SK-N-SH (cell line): ENCODE measurements at regions not wholly inside any gene's neighbourhood (a gene's known extent, or its start where the extent isn't known, plus 50 kb on each side); places are given as distances from the start of the nearest gene placed in this dataset.

ENCODE experiments used
- CTCF ChIA-PET: fragments of 300-600, 350-600 bp; formaldehyde crosslinking; extraction: SDS; loops from one replicate; lab custom pipeline; 2021; lab: Yijun Ruan, JAX
- POLR2A ChIA-PET: fragments of 350-600 bp; sonication (Branson Sonifier 250); formaldehyde crosslinking; extraction: SDS; loops from one replicate; lab custom pipeline; 2020; ENCODE audit warnings: antibody characterized with exemption, inconsistent platforms; lab: Yijun Ruan, JAX
- DNase-seq: peaks from one replicate; pipeline ENCODE4 v3.0.0; 2012
- H2AFZ ChIP-seq: fragments of 200-600 bp; sonication (generic); 2 replicates; pipeline ENCODE4 v1.8.1; 2016; ENCODE audit warnings: antibody characterized with exemption, mild to moderate bottlenecking, low read depth
- H3F3A ChIP-seq: fragments of 200-600 bp; sonication (generic); replicated peaks from 2 replicates; pipeline ENCODE3; 2016; ENCODE audit warnings: antibody characterized with exemption, mild to moderate bottlenecking; ENCODE audit not compliant: insufficient read depth
- H3K27ac ChIP-seq, 2 experiments: fragments of 200-500 bp in 1 of 2; fragments of 200-600 bp in 1 of 2; sonication (Bioruptor generic) in 1 of 2; sonication (generic), shearing (Covaris generic) in 1 of 2; 2 replicates each; pipeline versions ENCODE4 v1.5.1 to v1.6.1; 2014 to 2016; ENCODE audit warnings: low read depth in 2 of 2, inconsistent platforms in 1 of 2, low read length in 1 of 2, mild to moderate bottlenecking in 1 of 2, mixed read lengths in 1 of 2
- H3K27me3 ChIP-seq: fragments of 200-600 bp; sonication (generic), shearing (Covaris generic); 2 replicates; pipeline ENCODE4 v1.6.1; 2016; ENCODE audit warnings: mixed run types; ENCODE audit not compliant: insufficient read depth
- H3K36me3 ChIP-seq, 2 experiments: fragments of 200-500 bp in 1 of 2; fragments of 200-600 bp in 1 of 2; sonication (Bioruptor generic) in 1 of 2; sonication (generic) in 1 of 2; replicated peaks in 1 of 2; 2 replicates each; pipeline versions ENCODE3 to v1.5.1; 2014 to 2016; ENCODE audit warnings: low read length in 1 of 2, mild to moderate bottlenecking in 1 of 2; ENCODE audit not compliant: insufficient read depth in 2 of 2, control insufficient read depth in 1 of 2
- H3K4me1 ChIP-seq, 2 experiments: fragments of 200-500 bp in 1 of 2; fragments of 200-600 bp in 1 of 2; sonication (Bioruptor generic) in 1 of 2; sonication (generic), shearing (Covaris generic) in 1 of 2; 2 replicates each; pipeline versions ENCODE4 v1.5.1 to v1.6.1; 2014 to 2016; ENCODE audit warnings: low read depth in 1 of 2, low read length in 1 of 2, mixed run types in 1 of 2; ENCODE audit not compliant: insufficient read depth in 2 of 2, control insufficient read depth in 1 of 2
- H3K4me2 ChIP-seq: fragments of 200-600 bp; sonication (generic), shearing (Covaris generic); 2 replicates; pipeline ENCODE4 v1.6.1; 2017; ENCODE audit warnings: mixed run types
- H3K4me3 ChIP-seq, 2 experiments: fragments of 200-500 bp in 1 of 2; fragments of 200-600 bp in 1 of 2; sonication (Bioruptor generic) in 1 of 2; sonication (generic), shearing (Covaris generic) in 1 of 2; 2 replicates each; pipeline versions ENCODE4 v1.5.1 to v1.8.1; 2014 to 2016; ENCODE audit warnings: low read depth in 2 of 2, inconsistent platforms in 1 of 2, low read length in 1 of 2, mild to moderate bottlenecking in 1 of 2, mixed read lengths in 1 of 2, moderate library complexity in 1 of 2
- H3K79me2 ChIP-seq: fragments of 200-600 bp; sonication (generic); 2 replicates; pipeline ENCODE4 v1.8.1; 2017; ENCODE audit warnings: mild to moderate bottlenecking; ENCODE audit not compliant: insufficient read depth
- H3K9ac ChIP-seq: fragments of 200-600 bp; sonication (generic); 2 replicates; pipeline ENCODE4 v1.6.1; 2017; ENCODE audit warnings: mixed run types
- H3K9me2 ChIP-seq: fragments of 200-600 bp; sonication (generic); 2 replicates; pipeline ENCODE4 v1.6.1; 2017; ENCODE audit warnings: mixed run types
- H3K9me3 ChIP-seq: fragments of 200-600 bp; sonication (generic); 2 replicates; pipeline ENCODE4 v1.6.1; 2017; ENCODE audit warnings: mixed run types, mild to moderate bottlenecking, moderate library complexity
- H4K20me1 ChIP-seq: fragments of 200-600 bp; sonication (generic); 2 replicates; pipeline ENCODE4 v1.6.1; 2017; ENCODE audit warnings: mild to moderate bottlenecking, mixed run types; ENCODE audit not compliant: insufficient read depth
- FOSL2 ChIP-seq: IDR thresholded peaks from 2 replicates; pipeline ENCODE4 v1.4.0; 2012; ENCODE audit warnings: low read depth, mild to moderate bottlenecking, moderate library complexity, borderline replicate concordance
- FOXM1 ChIP-seq: IDR thresholded peaks from 2 replicates; pipeline ENCODE4 v1.4.0; 2012; ENCODE audit warnings: low read depth, mild to moderate bottlenecking
- JUND ChIP-seq: IDR thresholded peaks from 2 replicates; pipeline ENCODE4 v1.4.0; 2012
- MEF2A ChIP-seq: IDR thresholded peaks from 2 replicates; pipeline ENCODE4 v1.4.0; 2012; ENCODE audit warnings: low read depth, borderline replicate concordance
- NFIC ChIP-seq: IDR thresholded peaks from 2 replicates; pipeline ENCODE4 v1.4.0; 2012; ENCODE audit warnings: borderline replicate concordance
- POLR2AphosphoS5 ChIP-seq: IDR thresholded peaks from 2 replicates; pipeline ENCODE4 v1.6.1; 2012; ENCODE audit warnings: low read depth, low read length
- YY1 ChIP-seq: IDR thresholded peaks from 2 replicates; pipeline ENCODE4 v1.4.0; 2012; ENCODE audit warnings: low read depth, mild to moderate bottlenecking
- WGBS: methylation state at CpG from one replicate; pipeline ENCODE4 v1.1.6; 2017; ENCODE audit warnings: low lambda C conversion rate; 5-methylcytosine and 5-hydroxymethylcytosine counted together
- TF ChIP-seq, protein P1 (sequence below): fragments of 150-350 bp; IDR thresholded peaks from 2 replicates; pipeline ENCODE4 v1.6.1; 2016; ENCODE audit warnings: mild to moderate bottlenecking, low read depth, low read length
- TF ChIP-seq, protein P2 (sequence below): IDR thresholded peaks from 2 replicates; pipeline ENCODE4 v1.4.0; 2012; ENCODE audit warnings: low read depth, borderline replicate concordance

DNA sequence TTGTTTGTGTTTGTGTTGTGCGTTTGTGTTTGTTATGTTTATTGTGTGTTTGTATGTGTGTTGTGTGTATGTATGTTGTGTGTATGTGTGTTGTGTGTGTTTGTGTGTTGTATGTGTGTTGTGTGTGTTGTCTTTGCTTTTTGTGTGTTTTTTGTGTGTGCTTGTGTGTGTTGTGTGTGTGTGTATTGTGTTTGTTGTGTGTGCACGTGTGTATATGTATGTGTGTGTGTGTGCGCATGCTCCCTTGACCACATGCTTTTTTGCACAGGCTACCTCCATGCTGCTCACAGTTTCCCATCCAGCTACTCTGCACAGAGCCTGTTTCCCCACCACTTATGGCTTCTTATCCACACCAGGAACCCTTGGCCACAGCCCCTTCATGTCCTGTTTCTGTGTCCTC, 720.0 kb upstream of the ADAMTS16 start:
- Histone ChIP-seq H3K4me1 (no peaks in the 10 kb centered on the region), H3K9me3 (no peaks in the 10 kb centered on the region), H3K4me3 (no peak overlapping the region), H3K27me3 (no peaks in the 10 kb centered on the region), H3K9ac (no peak overlapping the region), H3K9me2 (no peaks in the 10 kb centered on the region), H3K36me3 (no peaks in the 10 kb centered on the region), H2AFZ (no peak overlapping the region), H3K4me2 (no peak overlapping the region), H3K79me2 (no peaks in the 10 kb centered on the region), H3K27ac (no peak overlapping the region)
- POLR2A ChIA-PET, result no interaction called here
- 30% methylated on average over 3 of the region's 3 CpGs for WGBS
- CTCF ChIA-PET, result no interaction called here
- TF ChIP-seq, protein P1, sequence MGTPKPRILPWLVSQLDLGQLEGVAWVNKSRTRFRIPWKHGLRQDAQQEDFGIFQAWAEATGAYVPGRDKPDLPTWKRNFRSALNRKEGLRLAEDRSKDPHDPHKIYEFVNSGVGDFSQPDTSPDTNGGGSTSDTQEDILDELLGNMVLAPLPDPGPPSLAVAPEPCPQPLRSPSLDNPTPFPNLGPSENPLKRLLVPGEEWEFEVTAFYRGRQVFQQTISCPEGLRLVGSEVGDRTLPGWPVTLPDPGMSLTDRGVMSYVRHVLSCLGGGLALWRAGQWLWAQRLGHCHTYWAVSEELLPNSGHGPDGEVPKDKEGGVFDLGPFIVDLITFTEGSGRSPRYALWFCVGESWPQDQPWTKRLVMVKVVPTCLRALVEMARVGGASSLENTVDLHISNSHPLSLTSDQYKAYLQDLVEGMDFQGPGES, result no peak
- no peak for TF ChIP-seq YY1
- no peak for TF ChIP-seq FOXM1
- TF ChIP-seq, protein P2, sequence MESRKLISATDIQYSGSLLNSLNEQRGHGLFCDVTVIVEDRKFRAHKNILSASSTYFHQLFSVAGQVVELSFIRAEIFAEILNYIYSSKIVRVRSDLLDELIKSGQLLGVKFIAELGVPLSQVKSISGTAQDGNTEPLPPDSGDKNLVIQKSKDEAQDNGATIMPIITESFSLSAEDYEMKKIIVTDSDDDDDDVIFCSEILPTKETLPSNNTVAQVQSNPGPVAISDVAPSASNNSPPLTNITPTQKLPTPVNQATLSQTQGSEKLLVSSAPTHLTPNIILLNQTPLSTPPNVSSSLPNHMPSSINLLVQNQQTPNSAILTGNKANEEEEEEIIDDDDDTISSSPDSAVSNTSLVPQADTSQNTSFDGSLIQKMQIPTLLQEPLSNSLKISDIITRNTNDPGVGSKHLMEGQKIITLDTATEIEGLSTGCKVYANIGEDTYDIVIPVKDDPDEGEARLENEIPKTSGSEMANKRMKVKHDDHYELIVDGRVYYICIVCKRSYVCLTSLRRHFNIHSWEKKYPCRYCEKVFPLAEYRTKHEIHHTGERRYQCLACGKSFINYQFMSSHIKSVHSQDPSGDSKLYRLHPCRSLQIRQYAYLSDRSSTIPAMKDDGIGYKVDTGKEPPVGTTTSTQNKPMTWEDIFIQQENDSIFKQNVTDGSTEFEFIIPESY, result no peak
- no peak for TF ChIP-seq NFIC
- TF ChIP-seq, all 33 proteins: peak for 0
- DNase-seq, result no peak
- Histone ChIP-seq H4K20me1 (no peaks in the 10 kb centered on the region), H3F3A (no peaks in the 10 kb centered on the region)

GRCh38 chr5:4420681-4421080, 719.4 kb upstream of the ADAMTS16 start:
- Histone ChIP-seq H3K9me2 (no peaks in the 10 kb centered on the region), H3K9ac (no peak overlapping the region), H3K4me1 (no peaks in the 10 kb centered on the region), H3K4me3 (no peak overlapping the region), H3F3A (no peaks in the 10 kb centered on the region), H4K20me1 (no peaks in the 10 kb centered on the region), H2AFZ (no peak overlapping the region), H3K79me2 (no peaks in the 10 kb centered on the region), H3K27me3 (no peaks in the 10 kb centered on the region), H3K36me3 (no peaks in the 10 kb centered on the region), H3K27ac (no peak overlapping the region), H3K4me2 (no peak overlapping the region), H3K9me3 (no peaks in the 10 kb centered on the region)
- CTCF ChIA-PET, result no interaction called here
- POLR2A ChIA-PET, result no interaction called here
- WGBS, result 18% methylated on average over 6 of the region's 6 CpGs
- TF ChIP-seq MEF2A, result no peak
- TF ChIP-seq, protein P1, result no peak
- no peak for TF ChIP-seq POLR2AphosphoS5
- TF ChIP-seq FOXM1, result no peak
- TF ChIP-seq FOSL2, result no peak
- no peak for TF ChIP-seq JUND
- DNase-seq, result no peak
